Activated naive CD4-positive, alpha-beta T cell treated with anti-CD3 and anti-CD28 coated beads, Interleukin-2, amount 50 U/mL, for 24 hours (primary cell): ENCODE measurements at regions not wholly inside any gene's neighbourhood (a gene's known extent, or its start where the extent isn't known, plus 50 kb on each side); places are given as distances from the start of the nearest gene placed in this dataset.

Source experiments
- H3K27ac Mint-ChIP-seq: one replicate; pipeline ENCODE4 v1.8.0; 2021; ENCODE audit warnings: mild to moderate bottlenecking, mixed read lengths
- H3K27me3 Mint-ChIP-seq: one replicate; pipeline ENCODE4 v1.8.0; 2021; ENCODE audit warnings: mixed read lengths
- H3K36me3 Mint-ChIP-seq: one replicate; pipeline ENCODE4 v1.8.0; 2021; ENCODE audit warnings: mixed read lengths
- H3K4me1 Mint-ChIP-seq: one replicate; pipeline ENCODE4 v1.8.0; 2021; ENCODE audit warnings: mixed read lengths
- H3K4me3 Mint-ChIP-seq: one replicate; pipeline ENCODE4 v1.8.0; 2021; ENCODE audit warnings: mild to moderate bottlenecking, mixed read lengths
- H3K9me3 Mint-ChIP-seq: one replicate; pipeline ENCODE4 v1.8.0; 2021; ENCODE audit warnings: mixed read lengths

GRCh38 chr12:77578466-77579220 is 252.1 kb upstream of the NAV3 start:
- no peaks in the 10 kb centered on the region for H3K4me1 Mint-ChIP-seq
- H3K36me3 Mint-ChIP-seq = no peaks in the 10 kb centered on the region
- no peaks in the 10 kb centered on the region for H3K9me3 Mint-ChIP-seq
- no peak overlapping the region for H3K27ac Mint-ChIP-seq
- H3K27me3 Mint-ChIP-seq = no peaks in the 10 kb centered on the region
- no peak overlapping the region for H3K4me3 Mint-ChIP-seq

GRCh38 chr12:77577791-77578190 is 252.9 kb upstream of the NAV3 start:
- Mint-ChIP-seq H3K36me3 (no peaks in the 10 kb centered on the region), H3K9me3 (no peaks in the 10 kb centered on the region), H3K27me3 (no peaks in the 10 kb centered on the region), H3K4me1 (no peaks in the 10 kb centered on the region), H3K4me3 (no peak overlapping the region), H3K27ac (no peak overlapping the region)

GRCh38 chr12:77575376-77575919 is 255.2 kb upstream of the NAV3 start:
- Mint-ChIP-seq H3K9me3 (no peaks in the 10 kb centered on the region), H3K27ac (no peak overlapping the region), H3K36me3 (no peaks in the 10 kb centered on the region), H3K4me3 (no peak overlapping the region), H3K27me3 (no peaks in the 10 kb centered on the region), H3K4me1 (no peaks in the 10 kb centered on the region)

- H3K27me3 Mint-ChIP-seq = no peaks in the 10 kb centered on the region
- H3K27ac Mint-ChIP-seq = no peak overlapping the region
- H3K9me3 Mint-ChIP-seq = no peaks in the 10 kb centered on the region
- no peak overlapping the region for H3K4me3 Mint-ChIP-seq
- H3K4me1 Mint-ChIP-seq = no peaks in the 10 kb centered on the region
- no peaks in the 10 kb centered on the region for H3K36me3 Mint-ChIP-seq
Measured at GRCh38 chr12:77572371-77572770, 258.3 kb upstream of the NAV3 start.

GRCh38 chr12:77571768-77572167 is 258.9 kb upstream of the NAV3 start:
- no peak overlapping the region for H3K27ac Mint-ChIP-seq
- no peaks in the 10 kb centered on the region for H3K36me3 Mint-ChIP-seq
- no peaks in the 10 kb centered on the region for H3K9me3 Mint-ChIP-seq
- no peaks in the 10 kb centered on the region for H3K4me1 Mint-ChIP-seq
- no peaks in the 10 kb centered on the region for H3K27me3 Mint-ChIP-seq
- no peak overlapping the region for H3K4me3 Mint-ChIP-seq

DNA sequence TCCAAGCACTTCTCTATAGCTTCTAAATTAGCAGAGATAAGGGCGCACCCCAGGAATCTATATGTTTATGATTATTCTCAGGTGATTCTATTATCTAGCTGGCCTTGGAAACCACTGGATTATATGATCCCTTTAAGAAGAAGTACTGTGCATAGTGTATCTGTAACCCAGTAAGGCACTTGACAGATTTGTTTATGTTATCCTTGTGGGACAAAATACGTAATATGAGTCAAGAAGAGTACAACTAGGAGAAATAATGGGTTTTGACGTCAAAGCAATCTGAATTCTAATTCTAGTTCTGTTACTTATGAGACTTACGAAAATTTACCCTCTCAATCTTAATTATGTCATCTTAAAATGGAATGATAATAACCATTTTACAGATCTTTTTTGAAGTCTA is 259.6 kb upstream of the NAV3 start:
- Mint-ChIP-seq H3K27me3 (no peaks in the 10 kb centered on the region), H3K9me3 (no peaks in the 10 kb centered on the region), H3K27ac (no peak overlapping the region), H3K4me3 (no peak overlapping the region), H3K4me1 (no peaks in the 10 kb centered on the region), H3K36me3 (no peaks in the 10 kb centered on the region)

DNA sequence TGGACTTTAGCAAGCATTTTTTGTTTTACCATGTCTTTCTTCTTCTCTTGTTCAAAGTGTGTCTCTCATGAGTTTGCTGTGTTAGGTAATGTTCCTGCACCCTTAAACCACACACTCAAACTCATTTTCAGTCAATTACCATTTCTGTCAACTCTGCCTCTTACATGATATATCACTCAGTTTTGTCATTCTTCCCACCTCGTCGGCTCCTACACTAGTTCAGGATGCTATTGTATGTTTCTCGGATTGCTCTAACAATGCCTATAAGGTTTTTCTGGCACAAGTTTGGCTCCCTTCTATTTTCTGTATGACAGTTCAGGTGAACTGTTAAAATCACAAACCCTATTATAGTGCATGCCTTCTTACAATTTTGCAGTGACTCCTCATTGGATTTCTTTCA is 260.8 kb upstream of the NAV3 start:
- no peaks in the 10 kb centered on the region for H3K36me3 Mint-ChIP-seq
- H3K4me1 Mint-ChIP-seq = no peaks in the 10 kb centered on the region
- no peaks in the 10 kb centered on the region for H3K9me3 Mint-ChIP-seq
- H3K27ac Mint-ChIP-seq = no peak overlapping the region
- H3K27me3 Mint-ChIP-seq = no peaks in the 10 kb centered on the region
- H3K4me3 Mint-ChIP-seq = no peak overlapping the region

GRCh38 chr12:77560714-77561113 is 270.0 kb upstream of the NAV3 start:
- no peaks in the 10 kb centered on the region for H3K27me3 Mint-ChIP-seq
- no peaks in the 10 kb centered on the region for H3K36me3 Mint-ChIP-seq
- no peaks in the 10 kb centered on the region for H3K4me1 Mint-ChIP-seq
- no peak overlapping the region for H3K4me3 Mint-ChIP-seq
- H3K27ac Mint-ChIP-seq = no peak overlapping the region
- no peaks in the 10 kb centered on the region for H3K9me3 Mint-ChIP-seq

GRCh38 chr12:77559400-77560074 is 271.2 kb upstream of the NAV3 start:
- Mint-ChIP-seq H3K9me3 (no peaks in the 10 kb centered on the region), H3K27me3 (no peaks in the 10 kb centered on the region), H3K4me1 (no peaks in the 10 kb centered on the region), H3K36me3 (no peaks in the 10 kb centered on the region), H3K27ac (no peak overlapping the region), H3K4me3 (no peak overlapping the region)

DNA sequence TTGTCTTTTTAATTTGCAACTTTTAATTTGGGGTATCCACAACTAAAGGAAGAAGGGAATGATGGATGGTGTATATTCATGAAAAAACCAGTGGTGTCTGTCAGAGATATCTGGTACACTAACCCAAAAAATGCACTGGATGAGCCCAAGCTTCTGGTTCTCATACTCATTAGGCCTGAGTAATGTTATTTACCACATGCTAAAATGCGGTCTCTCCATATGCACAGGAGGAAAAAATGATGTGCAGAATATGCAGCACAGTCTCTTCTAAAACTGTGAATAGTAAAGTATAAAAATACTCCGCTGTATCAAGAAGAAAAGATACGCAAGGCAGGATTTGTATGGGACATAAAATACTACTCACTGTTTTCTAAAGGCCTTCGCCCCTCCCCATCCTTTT is 275.6 kb upstream of the NAV3 start:
- no peaks in the 10 kb centered on the region for H3K9me3 Mint-ChIP-seq
- H3K36me3 Mint-ChIP-seq = no peaks in the 10 kb centered on the region
- no peak overlapping the region for H3K4me3 Mint-ChIP-seq
- no peaks in the 10 kb centered on the region for H3K4me1 Mint-ChIP-seq
- no peaks in the 10 kb centered on the region for H3K27me3 Mint-ChIP-seq
- no peak overlapping the region for H3K27ac Mint-ChIP-seq

- Mint-ChIP-seq H3K4me1 (no peaks in the 10 kb centered on the region), H3K36me3 (no peaks in the 10 kb centered on the region), H3K4me3 (no peak overlapping the region), H3K9me3 (no peaks in the 10 kb centered on the region), H3K27me3 (no peaks in the 10 kb centered on the region), H3K27ac (no peak overlapping the region)
Measured at GRCh38 chr12:77553976-77554619, 276.6 kb upstream of the NAV3 start.

GRCh38 chr12:77549383-77550128 is 281.1 kb upstream of the NAV3 start:
- Mint-ChIP-seq H3K36me3 (no peaks in the 10 kb centered on the region), H3K9me3 (peaks cover 1% of the 10 kb centered on the region), H3K4me1 (no peaks in the 10 kb centered on the region), H3K27ac (no peak overlapping the region), H3K4me3 (no peak overlapping the region), H3K27me3 (no peaks in the 10 kb centered on the region)

GRCh38 chr12:77548797-77549196 is 281.9 kb upstream of the NAV3 start:
- H3K36me3 Mint-ChIP-seq = no peaks in the 10 kb centered on the region
- H3K27ac Mint-ChIP-seq = no peak overlapping the region
- peaks cover 9% of the 10 kb centered on the region for H3K9me3 Mint-ChIP-seq
- no peak overlapping the region for H3K4me3 Mint-ChIP-seq
- no peaks in the 10 kb centered on the region for H3K4me1 Mint-ChIP-seq
- no peaks in the 10 kb centered on the region for H3K27me3 Mint-ChIP-seq

DNA sequence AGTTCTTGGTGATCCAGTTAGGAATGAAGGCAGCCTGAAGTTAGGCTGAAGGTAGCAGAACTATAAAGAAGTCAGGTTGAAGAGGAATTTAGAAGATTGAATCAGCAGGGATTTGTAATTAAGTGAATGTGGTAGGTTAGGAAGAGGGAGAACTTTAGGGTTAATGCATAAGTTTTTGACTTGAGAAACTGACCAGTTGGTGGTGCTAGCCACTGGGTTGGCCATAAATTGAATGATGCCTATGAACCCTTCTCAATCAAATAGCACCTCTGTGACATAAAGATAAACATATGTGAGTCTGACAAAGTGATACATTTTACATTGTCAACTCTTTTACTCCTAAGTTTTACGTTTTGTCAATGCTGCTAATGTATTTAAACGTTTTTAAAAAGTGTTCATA is 290.6 kb upstream of the NAV3 start:
- Mint-ChIP-seq H3K4me3 (no peak overlapping the region), H3K4me1 (no peaks in the 10 kb centered on the region), H3K9me3 (peaks cover 21% of the 10 kb centered on the region)

GRCh38 chr12:77537663-77538062 is 293.0 kb upstream of the NAV3 start:
- H3K4me1 Mint-ChIP-seq = no peaks in the 10 kb centered on the region

More for the DNA sequence above, 290.6 kb upstream of the NAV3 start:
- H3K27ac Mint-ChIP-seq = no peak overlapping the region
- H3K36me3 Mint-ChIP-seq = peaks cover 1% of the 10 kb centered on the region
- H3K27me3 Mint-ChIP-seq = no peaks in the 10 kb centered on the region

More at GRCh38 chr12:77537663-77538062, 293.0 kb upstream of the NAV3 start:
- H3K9me3 Mint-ChIP-seq = peaks cover 13% of the 10 kb centered on the region
- peaks cover 1% of the 10 kb centered on the region for H3K36me3 Mint-ChIP-seq
- no peak overlapping the region for H3K27ac Mint-ChIP-seq
- no peak overlapping the region for H3K4me3 Mint-ChIP-seq
- no peaks in the 10 kb centered on the region for H3K27me3 Mint-ChIP-seq
